ENCODE measurements at regions not wholly inside any gene's neighbourhood (a gene's known extent, or its start where the extent isn't known, plus 50 kb on each side); places are given as distances from the start of the nearest gene placed in this dataset.

DNA sequence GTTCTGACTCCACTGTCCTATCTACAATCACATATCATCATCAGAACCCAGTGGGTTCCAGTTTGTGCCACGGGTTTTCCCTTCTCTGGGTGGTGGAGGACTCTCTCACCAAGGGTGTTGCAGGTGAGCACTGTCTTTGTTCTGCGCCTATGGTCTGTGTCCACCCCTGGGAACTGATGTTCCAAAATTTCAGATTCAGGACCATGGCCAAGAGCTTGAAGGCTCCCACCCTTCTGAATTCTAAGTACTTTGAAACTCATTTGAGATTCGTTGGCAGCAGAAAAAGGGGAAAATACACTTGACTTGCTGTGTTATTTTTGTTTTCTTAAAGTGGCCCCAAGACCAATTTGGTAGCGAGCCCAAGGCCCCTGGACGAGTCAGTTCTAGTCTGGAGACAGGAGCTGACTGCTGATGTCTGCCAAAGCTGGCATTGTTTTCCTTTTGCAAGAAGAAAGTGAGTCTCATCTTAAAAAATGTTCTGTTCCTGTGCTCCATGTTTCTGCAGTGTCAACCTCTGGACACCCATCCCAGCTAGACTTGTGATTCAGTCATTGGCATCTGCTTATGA lies 310.9 kb downstream of the HAPSTR1 start:
- Histone ChIP-seq H3K4me1 (ENCODE audit: low read length) (no peaks in the 10 kb centered on the region), H3K9me2 (replicated peaks; ENCODE audit: insufficient read depth, low read length) (no peaks in the 10 kb centered on the region), H4K20me1 (ENCODE audit: insufficient read depth, low read depth, low read length) (no peaks in the 10 kb centered on the region), H3K27me3 (ENCODE audit: low read length) (no peaks in the 10 kb centered on the region), H3K4me2 (ENCODE audit: low read depth, low read length, poor library complexity, severe bottlenecking) (no peak overlapping the region), H2AFZ (ENCODE audit: low read length) (no peak overlapping the region), H3K36me3 (ENCODE audit: insufficient read depth, low read length) (no peaks in the 10 kb centered on the region), H3K27ac (ENCODE audit: low read length) (no peak overlapping the region), H3K9me3 (ENCODE audit: low read length) (no peaks in the 10 kb centered on the region), H3K4me3 (ENCODE audit: low read length) (no peak overlapping the region), H3K79me2 (ENCODE audit: low read length) (no peaks in the 10 kb centered on the region), H3K9ac (ENCODE audit: low read length) (no peak overlapping the region)
- DNase-seq: no peak

DNA sequence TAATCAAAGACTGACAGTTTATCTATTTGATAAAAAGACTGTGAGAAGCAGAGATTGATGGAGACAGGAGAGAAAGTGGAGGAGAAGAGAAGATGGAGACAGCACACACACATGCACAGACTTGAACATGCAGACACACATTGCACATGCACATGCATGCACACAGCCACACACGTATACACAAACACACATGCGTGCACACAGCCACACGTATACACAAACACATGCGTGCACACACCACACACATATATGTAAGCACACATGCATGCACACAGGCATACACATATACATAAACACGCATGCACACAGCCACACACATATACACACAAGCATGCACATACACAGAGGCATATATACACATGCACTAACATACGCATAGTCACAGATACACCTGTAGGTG lies 313.4 kb downstream of the HAPSTR1 start:
- Histone ChIP-seq H3K4me2 (ENCODE audit: low read depth, low read length, poor library complexity, severe bottlenecking) (no peak overlapping the region), H3K27ac (ENCODE audit: low read length) (no peak overlapping the region), H3K9ac (ENCODE audit: low read length) (no peak overlapping the region), H3K36me3 (ENCODE audit: insufficient read depth, low read length) (no peaks in the 10 kb centered on the region), H2AFZ (ENCODE audit: low read length) (no peak overlapping the region), H3K4me1 (ENCODE audit: low read length) (no peaks in the 10 kb centered on the region), H3K9me3 (ENCODE audit: low read length) (no peaks in the 10 kb centered on the region), H3K27me3 (ENCODE audit: low read length) (no peaks in the 10 kb centered on the region), H3K4me3 (ENCODE audit: low read length) (no peak overlapping the region), H4K20me1 (ENCODE audit: insufficient read depth, low read depth, low read length) (no peaks in the 10 kb centered on the region), H3K9me2 (replicated peaks; ENCODE audit: insufficient read depth, low read length) (no peaks in the 10 kb centered on the region), H3K79me2 (ENCODE audit: low read length) (no peaks in the 10 kb centered on the region)
- no peak for DNase-seq

DNA sequence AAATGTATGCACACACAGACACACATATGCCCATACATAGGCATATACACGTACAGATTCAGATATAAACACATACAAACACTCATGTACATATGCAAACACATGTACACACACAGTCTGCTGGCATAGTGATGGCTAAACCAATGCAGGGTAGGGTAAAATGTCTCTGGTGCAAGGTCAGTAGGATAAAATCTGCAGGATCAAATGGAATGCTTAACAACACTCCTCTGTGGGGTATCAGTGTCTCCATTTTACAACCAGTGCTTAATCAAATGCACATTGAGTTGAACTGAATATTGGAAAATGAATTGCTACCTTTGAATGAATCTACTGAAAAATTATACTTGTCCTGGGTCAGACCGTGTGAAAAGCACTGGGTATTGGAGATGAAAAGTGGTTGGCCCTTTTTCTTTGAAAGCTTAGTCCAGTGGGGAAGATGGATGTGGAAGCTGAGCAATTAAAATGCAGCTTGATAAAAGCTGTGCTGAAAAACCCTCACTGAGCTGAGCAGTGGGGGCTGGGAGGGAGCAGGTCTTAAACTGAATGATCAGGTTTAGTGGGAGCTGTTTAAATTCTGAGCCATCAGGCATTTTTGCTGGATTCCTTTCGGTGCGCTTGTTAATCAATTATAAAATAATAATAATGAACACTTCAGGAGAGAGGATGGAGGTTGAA lies 314.7 kb downstream of the HAPSTR1 start:
- Histone ChIP-seq H3K4me3 (ENCODE audit: low read length) (no peak overlapping the region), H3K27me3 (ENCODE audit: low read length) (no peaks in the 10 kb centered on the region), H3K79me2 (ENCODE audit: low read length) (no peaks in the 10 kb centered on the region), H3K9me2 (replicated peaks; ENCODE audit: insufficient read depth, low read length) (no peaks in the 10 kb centered on the region), H3K4me1 (ENCODE audit: low read length) (no peaks in the 10 kb centered on the region), H3K9me3 (ENCODE audit: low read length) (no peaks in the 10 kb centered on the region), H3K9ac (ENCODE audit: low read length) (no peak overlapping the region), H2AFZ (ENCODE audit: low read length) (no peak overlapping the region), H4K20me1 (ENCODE audit: insufficient read depth, low read depth, low read length) (0 out of 2 replicates have a peak, but pooled peaks cover 4% of the 10 kb centered on the region), H3K4me2 (ENCODE audit: low read depth, low read length, poor library complexity, severe bottlenecking) (no peak overlapping the region), H3K36me3 (ENCODE audit: insufficient read depth, low read length) (no peaks in the 10 kb centered on the region), H3K27ac (ENCODE audit: low read length) (no peak overlapping the region)
- no peak for DNase-seq

DNA sequence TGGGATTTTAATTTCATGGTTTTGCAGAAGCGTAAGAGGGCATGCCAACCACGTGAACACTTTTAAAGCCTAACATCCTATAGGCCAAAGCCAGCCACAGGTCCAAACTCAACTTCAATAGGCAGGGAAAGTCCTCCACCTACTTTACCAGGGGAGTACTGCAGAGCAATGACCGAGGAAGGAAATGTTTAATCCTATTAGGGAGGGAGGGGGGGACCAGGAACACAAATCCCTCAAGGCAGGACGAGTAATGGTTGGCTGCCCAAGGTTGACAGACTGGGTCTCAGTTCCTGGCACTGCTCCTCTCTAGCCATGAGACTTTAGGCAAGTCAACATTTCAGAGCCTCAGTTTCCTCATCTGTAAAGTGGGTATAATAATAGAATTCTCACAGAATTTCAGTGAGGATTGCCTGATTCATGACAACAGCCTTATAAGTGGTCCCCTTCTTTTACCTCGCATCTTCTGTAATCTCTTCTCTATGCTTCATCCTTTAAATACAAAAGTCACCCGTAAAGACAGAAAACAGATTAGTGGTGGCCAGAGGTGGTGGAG lies 315.8 kb downstream of the HAPSTR1 start:
- Histone ChIP-seq H3K4me1 (ENCODE audit: low read length) (no peaks in the 10 kb centered on the region), H2AFZ (ENCODE audit: low read length) (no peak overlapping the region), H3K9me2 (replicated peaks; ENCODE audit: insufficient read depth, low read length) (no peaks in the 10 kb centered on the region), H3K9ac (ENCODE audit: low read length) (no peak overlapping the region), H3K27ac (ENCODE audit: low read length) (no peak overlapping the region), H3K4me3 (ENCODE audit: low read length) (no peak overlapping the region), H3K4me2 (ENCODE audit: low read depth, low read length, poor library complexity, severe bottlenecking) (no peak overlapping the region), H3K9me3 (ENCODE audit: low read length) (no peaks in the 10 kb centered on the region), H3K27me3 (ENCODE audit: low read length) (no peaks in the 10 kb centered on the region), H4K20me1 (ENCODE audit: insufficient read depth, low read depth, low read length) (0 out of 2 replicates have a peak, but pooled peaks cover 4% of the 10 kb centered on the region), H3K79me2 (ENCODE audit: low read length) (no peaks in the 10 kb centered on the region), H3K36me3 (ENCODE audit: insufficient read depth, low read length) (no peaks in the 10 kb centered on the region)
- DNase-seq: no peak

DNA sequence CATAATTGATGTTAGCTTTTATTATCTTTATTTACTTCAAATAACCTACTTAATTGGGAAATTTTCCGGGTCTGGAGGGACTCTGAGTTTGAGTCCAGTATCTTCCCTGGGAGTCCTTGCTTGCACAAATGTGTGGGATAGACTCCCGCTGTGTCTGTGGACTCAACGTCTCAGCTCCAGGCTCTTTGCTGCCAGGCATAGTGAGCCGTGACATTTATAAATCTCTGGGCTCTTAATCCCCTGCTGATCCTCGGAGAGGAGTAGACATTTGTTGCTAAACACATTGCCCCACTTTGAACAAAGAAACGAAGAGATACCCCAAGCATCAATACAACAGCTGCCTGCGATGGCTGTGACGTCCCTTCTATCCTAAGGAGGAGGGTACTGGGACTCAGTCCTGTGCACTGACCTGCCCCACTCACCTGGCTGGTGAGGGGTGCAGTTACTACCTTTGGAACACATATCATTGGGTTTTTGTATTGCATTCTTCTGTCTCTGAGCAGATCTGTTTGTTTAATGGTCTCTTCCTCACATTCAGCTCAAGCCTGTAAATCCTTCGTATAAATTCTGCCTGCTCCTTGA lies 316.9 kb downstream of the HAPSTR1 start:
- Histone ChIP-seq H2AFZ (ENCODE audit: low read length) (no peak overlapping the region), H3K9me3 (ENCODE audit: low read length) (no peaks in the 10 kb centered on the region), H3K27ac (ENCODE audit: low read length) (no peak overlapping the region), H3K4me1 (ENCODE audit: low read length) (no peaks in the 10 kb centered on the region), H3K79me2 (ENCODE audit: low read length) (no peaks in the 10 kb centered on the region), H3K9me2 (replicated peaks; ENCODE audit: insufficient read depth, low read length) (no peaks in the 10 kb centered on the region), H3K9ac (ENCODE audit: low read length) (no peak overlapping the region), H3K4me3 (ENCODE audit: low read length) (no peak overlapping the region), H3K4me2 (ENCODE audit: low read depth, low read length, poor library complexity, severe bottlenecking) (no peak overlapping the region), H3K27me3 (ENCODE audit: low read length) (no peaks in the 10 kb centered on the region), H4K20me1 (ENCODE audit: insufficient read depth, low read depth, low read length) (0 out of 2 replicates have a peak, but pooled peaks cover 4% of the 10 kb centered on the region), H3K36me3 (ENCODE audit: insufficient read depth, low read length) (no peaks in the 10 kb centered on the region)
- no peak for DNase-seq

DNA sequence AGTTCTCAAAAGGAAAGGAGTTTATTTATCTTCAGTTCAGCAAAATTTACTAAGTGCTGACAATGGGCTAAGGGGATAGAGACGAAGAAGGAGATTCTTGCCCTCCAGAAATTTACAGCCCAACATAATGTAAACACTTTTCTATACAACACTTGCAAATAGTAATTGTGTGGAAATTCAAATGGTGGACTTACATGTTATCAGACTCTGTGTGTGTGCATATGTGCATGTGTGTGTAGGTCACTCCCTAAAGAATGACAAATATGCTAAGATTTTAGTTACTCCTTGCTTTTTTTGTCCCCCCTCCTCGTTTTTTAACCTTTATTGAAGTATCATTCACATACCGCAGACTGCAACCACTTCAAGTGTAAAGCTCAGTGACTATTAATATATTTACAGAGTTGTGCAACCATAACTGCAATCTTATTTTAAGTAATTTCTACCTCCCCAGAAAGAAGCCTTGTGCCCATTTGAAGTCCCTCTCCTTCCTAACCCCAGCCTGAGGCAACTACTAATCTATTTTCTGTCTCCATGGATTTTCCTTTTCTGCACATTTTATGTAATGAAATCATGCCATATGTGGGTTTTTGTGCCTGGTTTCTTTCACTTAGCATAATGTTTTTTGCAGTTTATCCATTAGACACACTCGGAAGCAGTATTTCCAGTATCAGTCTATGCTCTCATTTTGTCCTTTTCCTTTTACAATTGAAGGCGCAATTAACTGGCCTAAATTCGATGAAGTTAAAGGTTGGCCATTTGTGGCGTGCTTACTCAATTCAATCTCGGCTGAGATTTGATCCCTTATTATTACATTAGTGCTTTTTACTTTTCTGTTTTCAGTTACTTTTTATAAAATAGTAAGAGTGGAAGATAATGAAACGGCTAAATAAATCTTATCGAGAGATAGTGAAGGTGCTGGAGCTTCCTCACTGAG lies 318.4 kb downstream of the HAPSTR1 start:
- no peaks in the 10 kb centered on the region for H3K79me2 ChIP-seq (ENCODE audit: low read length)
- no peaks in the 10 kb centered on the region for H3K9me3 ChIP-seq (ENCODE audit: low read length)
- H3K4me3 ChIP-seq (ENCODE audit: low read length): no peak overlapping the region
- no peaks in the 10 kb centered on the region for H3K4me1 ChIP-seq (ENCODE audit: low read length)
- H3K4me2 ChIP-seq (ENCODE audit: low read depth, low read length, poor library complexity, severe bottlenecking): no peak overlapping the region
- H3K9me2 ChIP-seq (replicated peaks; ENCODE audit: insufficient read depth, low read length): no peaks in the 10 kb centered on the region
- H3K36me3 ChIP-seq (ENCODE audit: insufficient read depth, low read length): no peaks in the 10 kb centered on the region
- no peak for DNase-seq
- H3K27ac ChIP-seq (ENCODE audit: low read length): no peak overlapping the region
- 0 out of 2 replicates have a peak, but pooled peaks cover 4% of the 10 kb centered on the region for H4K20me1 ChIP-seq (ENCODE audit: insufficient read depth, low read depth, low read length)
- H2AFZ ChIP-seq (ENCODE audit: low read length): no peak overlapping the region
- no peaks in the 10 kb centered on the region for H3K27me3 ChIP-seq (ENCODE audit: low read length)
- H3K9ac ChIP-seq (ENCODE audit: low read length): no peak overlapping the region

DNA sequence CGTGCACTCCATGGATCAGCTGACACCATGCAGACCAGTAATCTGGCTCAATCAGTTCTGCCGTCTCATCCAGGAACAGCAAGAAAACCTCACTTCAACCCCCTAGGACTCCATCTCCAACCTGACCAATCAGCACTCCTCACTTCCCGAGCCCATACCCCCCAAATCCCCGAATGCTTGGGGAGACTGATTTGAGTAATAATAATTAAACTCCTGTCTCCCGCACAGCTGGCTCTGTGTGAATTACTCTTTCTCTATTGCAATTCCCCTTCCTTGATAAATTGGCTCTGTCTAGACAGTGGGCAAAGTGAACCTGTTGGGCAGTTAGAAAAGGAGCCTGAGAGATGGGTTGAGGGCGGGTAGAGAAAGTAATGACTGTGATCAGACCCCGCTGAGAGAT lies 320.0 kb downstream of the HAPSTR1 start:
- no peak overlapping the region for H3K27ac ChIP-seq (ENCODE audit: low read length)
- 0 out of 2 replicates have a peak, but pooled peaks cover 4% of the 10 kb centered on the region for H4K20me1 ChIP-seq (ENCODE audit: insufficient read depth, low read depth, low read length)
- no peaks in the 10 kb centered on the region for H3K9me3 ChIP-seq (ENCODE audit: low read length)
- no peaks in the 10 kb centered on the region for H3K27me3 ChIP-seq (ENCODE audit: low read length)
- H2AFZ ChIP-seq (ENCODE audit: low read length): no peak overlapping the region
- H3K9me2 ChIP-seq (replicated peaks; ENCODE audit: insufficient read depth, low read length): no peaks in the 10 kb centered on the region
- no peak overlapping the region for H3K9ac ChIP-seq (ENCODE audit: low read length)
- no peaks in the 10 kb centered on the region for H3K4me1 ChIP-seq (ENCODE audit: low read length)
- no peaks in the 10 kb centered on the region for H3K36me3 ChIP-seq (ENCODE audit: insufficient read depth, low read length)
- H3K79me2 ChIP-seq (ENCODE audit: low read length): no peaks in the 10 kb centered on the region
- DNase-seq: no peak
- H3K4me3 ChIP-seq (ENCODE audit: low read length): no peak overlapping the region
- H3K4me2 ChIP-seq (ENCODE audit: low read depth, low read length, poor library complexity, severe bottlenecking): no peak overlapping the region
